ENCODE measurements at regions not wholly inside any gene's neighbourhood (a gene's known extent, or its start where the extent isn't known, plus 50 kb on each side); places are given as distances from the start of the nearest gene placed in this dataset.

DNA sequence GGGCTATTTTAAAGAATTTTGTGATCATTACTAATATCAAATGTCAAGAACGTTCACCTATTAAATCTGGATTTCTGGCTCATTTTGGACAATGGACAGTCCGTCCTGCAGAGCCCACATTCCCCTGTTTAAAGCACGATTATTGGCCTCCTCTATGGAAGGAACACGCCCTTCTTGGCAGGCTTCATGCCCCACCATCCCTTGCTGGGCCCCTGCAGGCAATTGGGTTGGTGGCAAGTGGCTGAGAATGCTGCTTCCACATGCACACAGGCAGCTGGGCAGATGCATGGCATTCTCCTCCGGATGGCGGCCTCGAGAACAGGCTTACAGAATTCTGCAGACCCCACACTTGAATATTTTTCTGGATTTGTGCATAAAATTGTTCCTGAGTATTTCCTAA lies 305.8 kb upstream of the MKI67 start:
- Histone ChIP-seq H3K79me1 (ENCODE audit: low read depth, low read length) (no peaks in the 10 kb centered on the region), H2BK5ac (ENCODE audit: low read length) (no peak overlapping the region), H3K27ac (replicated peaks; ENCODE audit: low read length) (no peak overlapping the region), H3K9me3 (replicated peaks in 1 of 2; ENCODE audit: control insufficient read depth in 2 of 2, insufficient read depth in 1 of 2, low read depth in 1 of 2, low read length in 2 of 2) (no peaks in the 10 kb centered on the region), H3K23ac (ENCODE audit: low read depth, low read length, poor library complexity) (no peak overlapping the region), H2BK15ac (ENCODE audit: low read length) (no peak overlapping the region), H3K14ac (ENCODE audit: low read length) (no peak overlapping the region), H4K8ac (ENCODE audit: low read depth, low read length) (no peak overlapping the region), H4K91ac (ENCODE audit: low read depth, low read length, poor library complexity) (no peak overlapping the region), H3K4me2 (ENCODE audit: insufficient read depth, low read length, poor library complexity, severe bottlenecking) (no peak overlapping the region), H3K18ac (ENCODE audit: low read length) (no peak overlapping the region), H3K36me3 (replicated peaks in 1 of 2; ENCODE audit: control insufficient read depth in 2 of 2, insufficient read depth in 2 of 2, low read length in 2 of 2) (no peaks in the 10 kb centered on the region), H3K9ac (ENCODE audit: low read depth, low read length, poor library complexity) (no peak overlapping the region), H2AK5ac (ENCODE audit: low read depth, low read length) (no peak overlapping the region), H3K4me3 (ENCODE audit: low read length in 2 of 2) (no peak overlapping the region), H3K4me1 (ENCODE audit: control insufficient read depth in 2 of 2, insufficient read depth in 1 of 2, low read depth in 1 of 2, low read length in 2 of 2) (peaks cover 0 to 10% of the 10 kb centered on the region in 2 donors), H2BK120ac (ENCODE audit: low read depth, low read length) (no peak overlapping the region), H3K27me3 (ENCODE audit: control insufficient read depth in 3 of 3, insufficient read depth in 3 of 3, low read depth in 1 of 3, low read length in 3 of 3) (no peaks in the 10 kb centered on the region), H2BK12ac (ENCODE audit: low read length) (no peak overlapping the region), H2AFZ (ENCODE audit: low read length) (no peak overlapping the region), H3K4ac (ENCODE audit: low read length) (no peak overlapping the region)
- DNase-seq (ENCODE audit: low spot score) = no peak
- no CpG with 5 or more reads among the region's 7 CpGs for WGBS, 2 donors (ENCODE audit: extremely low coverage in 2 of 2, insufficient read length in 2 of 2, insufficient replicate concordance in 1 of 2)

DNA sequence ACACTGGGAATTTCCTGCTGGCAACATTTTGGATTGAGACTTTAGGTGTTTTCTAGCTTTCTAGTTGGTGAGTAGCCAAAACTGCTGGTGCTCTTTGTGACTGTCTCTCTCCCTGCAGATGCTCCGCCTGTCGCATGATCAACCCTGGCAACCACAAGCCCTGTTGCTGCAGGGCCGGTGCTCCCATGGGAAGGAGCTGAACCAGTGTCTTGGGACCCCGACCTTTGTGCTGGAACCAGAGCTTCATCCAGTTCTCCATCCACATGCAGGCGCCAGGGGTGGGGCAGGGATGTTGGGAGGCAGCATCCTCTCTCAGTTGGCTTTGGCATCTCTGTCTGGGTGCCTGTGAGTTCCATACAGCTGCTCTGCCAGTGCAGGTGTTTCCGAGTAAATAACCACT lies 306.2 kb upstream of the MKI67 start:
- H2BK12ac ChIP-seq (ENCODE audit: low read length) = no peak overlapping the region
- H3K14ac ChIP-seq (ENCODE audit: low read length) = no peak overlapping the region
- WGBS, 2 donors (ENCODE audit: extremely low coverage in 2 of 2, insufficient read length in 2 of 2, insufficient replicate concordance in 1 of 2) = no CpG with 5 or more reads among the region's 6 CpGs

GRCh38 chr10:128435811-128436210 lies 309.6 kb upstream of the MKI67 start:
- H4K91ac ChIP-seq (ENCODE audit: low read depth, low read length, poor library complexity) = no peak overlapping the region
- H3K18ac ChIP-seq (ENCODE audit: low read length) = no peak overlapping the region
- H3K79me1 ChIP-seq (ENCODE audit: low read depth, low read length) = no peaks in the 10 kb centered on the region
- H3K14ac ChIP-seq (ENCODE audit: low read length) = no peak overlapping the region
- H2BK120ac ChIP-seq (ENCODE audit: low read depth, low read length) = no peak overlapping the region
- no CpG with 5 or more reads among the region's 6 CpGs for WGBS, 2 donors (ENCODE audit: extremely low coverage in 2 of 2, insufficient read length in 2 of 2, insufficient replicate concordance in 1 of 2)
- no peak overlapping the region for H3K4ac ChIP-seq (ENCODE audit: low read length)
- no peak overlapping the region for H4K8ac ChIP-seq (ENCODE audit: low read depth, low read length)
- no peak overlapping the region for H2AK5ac ChIP-seq (ENCODE audit: low read depth, low read length)
- H3K23ac ChIP-seq (ENCODE audit: low read depth, low read length, poor library complexity) = no peak overlapping the region
- H2AFZ ChIP-seq (ENCODE audit: low read length) = no peak overlapping the region
- peaks cover 0 to 9% of the 10 kb centered on the region in 2 donors for H3K4me1 ChIP-seq (ENCODE audit: control insufficient read depth in 2 of 2, insufficient read depth in 1 of 2, low read depth in 1 of 2, low read length in 2 of 2)
- no peak for DNase-seq (ENCODE audit: low spot score)
- H2BK15ac ChIP-seq (ENCODE audit: low read length) = no peak overlapping the region
- H3K27ac ChIP-seq (replicated peaks; ENCODE audit: low read length) = no peak overlapping the region
- H3K36me3 ChIP-seq (replicated peaks in 1 of 2; ENCODE audit: control insufficient read depth in 2 of 2, insufficient read depth in 2 of 2, low read length in 2 of 2) = no peaks in the 10 kb centered on the region
- H3K4me3 ChIP-seq (ENCODE audit: low read length in 2 of 2) = no peak overlapping the region
- no peaks in the 10 kb centered on the region for H3K27me3 ChIP-seq (ENCODE audit: control insufficient read depth in 3 of 3, insufficient read depth in 3 of 3, low read depth in 1 of 3, low read length in 3 of 3)
- H2BK5ac ChIP-seq (ENCODE audit: low read length) = no peak overlapping the region
- no peak overlapping the region for H2BK12ac ChIP-seq (ENCODE audit: low read length)
- no peak overlapping the region for H3K9ac ChIP-seq (ENCODE audit: low read depth, low read length, poor library complexity)
- no peaks in the 10 kb centered on the region for H3K9me3 ChIP-seq (replicated peaks in 1 of 2; ENCODE audit: control insufficient read depth in 2 of 2, insufficient read depth in 1 of 2, low read depth in 1 of 2, low read length in 2 of 2)
- H3K4me2 ChIP-seq (ENCODE audit: insufficient read depth, low read length, poor library complexity, severe bottlenecking) = no peak overlapping the region

More for the DNA sequence above, 306.2 kb upstream of the MKI67 start:
- H2AK5ac ChIP-seq (ENCODE audit: low read depth, low read length) = no peak overlapping the region
- H3K9ac ChIP-seq (ENCODE audit: low read depth, low read length, poor library complexity) = no peak overlapping the region
- no peak overlapping the region for H4K91ac ChIP-seq (ENCODE audit: low read depth, low read length, poor library complexity)
- H2BK5ac ChIP-seq (ENCODE audit: low read length) = no peak overlapping the region
- H3K27me3 ChIP-seq (ENCODE audit: control insufficient read depth in 3 of 3, insufficient read depth in 3 of 3, low read depth in 1 of 3, low read length in 3 of 3) = no peaks in the 10 kb centered on the region
- peak overlapping the region; percentile 29 for H3K18ac ChIP-seq (ENCODE audit: low read length)
- no peak for DNase-seq (ENCODE audit: low spot score)
- no peak overlapping the region for H3K4me2 ChIP-seq (ENCODE audit: insufficient read depth, low read length, poor library complexity, severe bottlenecking)
- H3K27ac ChIP-seq (replicated peaks; ENCODE audit: low read length) = no peak overlapping the region
- no peak overlapping the region for H3K4me3 ChIP-seq (ENCODE audit: low read length in 2 of 2)
- no peaks in the 10 kb centered on the region for H3K9me3 ChIP-seq (replicated peaks in 1 of 2; ENCODE audit: control insufficient read depth in 2 of 2, insufficient read depth in 1 of 2, low read depth in 1 of 2, low read length in 2 of 2)
- no peak overlapping the region for H4K8ac ChIP-seq (ENCODE audit: low read depth, low read length)
- no peak overlapping the region for H3K4ac ChIP-seq (ENCODE audit: low read length)
- H3K4me1 ChIP-seq (ENCODE audit: control insufficient read depth in 2 of 2, insufficient read depth in 1 of 2, low read depth in 1 of 2, low read length in 2 of 2) = peaks cover 0 to 10% of the 10 kb centered on the region in 2 donors
- no peak overlapping the region for H3K23ac ChIP-seq (ENCODE audit: low read depth, low read length, poor library complexity)
- no peaks in the 10 kb centered on the region for H3K79me1 ChIP-seq (ENCODE audit: low read depth, low read length)
- no peak overlapping the region for H2BK120ac ChIP-seq (ENCODE audit: low read depth, low read length)
- no peak overlapping the region for H2AFZ ChIP-seq (ENCODE audit: low read length)
- H2BK15ac ChIP-seq (ENCODE audit: low read length) = no peak overlapping the region
- H3K36me3 ChIP-seq (replicated peaks in 1 of 2; ENCODE audit: control insufficient read depth in 2 of 2, insufficient read depth in 2 of 2, low read length in 2 of 2) = no peaks in the 10 kb centered on the region

DNA sequence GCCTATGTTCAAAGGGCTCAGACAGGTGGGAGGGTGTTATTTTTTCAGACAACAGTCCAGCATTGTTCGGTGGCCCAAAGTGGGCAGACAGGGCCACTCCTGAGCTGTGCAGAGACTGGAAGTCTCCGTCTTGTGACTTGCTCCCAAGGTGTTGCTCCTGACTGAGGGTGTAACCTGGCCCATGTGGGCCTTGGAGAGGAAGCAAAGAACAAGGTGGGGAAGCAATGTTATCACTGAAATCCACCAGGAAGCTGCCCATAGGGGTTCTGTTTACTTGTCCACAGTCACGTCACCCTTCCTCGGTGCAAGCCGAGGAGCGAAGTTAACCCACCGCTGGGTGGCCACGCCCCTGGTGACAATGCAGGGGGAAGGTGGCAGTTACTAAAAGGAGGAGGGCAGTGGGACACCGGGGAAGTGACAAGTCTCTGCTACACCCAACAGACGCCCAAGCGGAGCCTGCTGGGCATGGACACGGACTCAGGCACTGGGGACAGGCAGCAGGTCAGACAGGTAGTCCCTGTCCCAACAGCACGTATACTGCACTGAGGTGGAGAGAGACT lies 311.6 kb upstream of the MKI67 start:
- no peaks in the 10 kb centered on the region for H3K27me3 ChIP-seq (ENCODE audit: control insufficient read depth in 3 of 3, insufficient read depth in 3 of 3, low read depth in 1 of 3, low read length in 3 of 3)
- no peak overlapping the region for H3K9ac ChIP-seq (ENCODE audit: low read depth, low read length, poor library complexity)
- H4K8ac ChIP-seq (ENCODE audit: low read depth, low read length) = no peak overlapping the region
- H3K23ac ChIP-seq (ENCODE audit: low read depth, low read length, poor library complexity) = no peak overlapping the region
- DNase-seq (ENCODE audit: low spot score) = no peak
- H2BK5ac ChIP-seq (ENCODE audit: low read length) = no peak overlapping the region
- H3K79me1 ChIP-seq (ENCODE audit: low read depth, low read length) = no peaks in the 10 kb centered on the region
- H3K4ac ChIP-seq (ENCODE audit: low read length) = no peak overlapping the region
- no CpG with 5 or more reads among the region's 13 CpGs for WGBS, 2 donors (ENCODE audit: extremely low coverage in 2 of 2, insufficient read length in 2 of 2, insufficient replicate concordance in 1 of 2)
- no peak overlapping the region for H2BK120ac ChIP-seq (ENCODE audit: low read depth, low read length)
- peaks cover 0 to 9% of the 10 kb centered on the region in 2 donors for H3K4me1 ChIP-seq (ENCODE audit: control insufficient read depth in 2 of 2, insufficient read depth in 1 of 2, low read depth in 1 of 2, low read length in 2 of 2)
- H4K91ac ChIP-seq (ENCODE audit: low read depth, low read length, poor library complexity) = no peak overlapping the region
- H2BK12ac ChIP-seq (ENCODE audit: low read length) = no peak overlapping the region
- no peak overlapping the region for H2AFZ ChIP-seq (ENCODE audit: low read length)
- no peak overlapping the region for H2BK15ac ChIP-seq (ENCODE audit: low read length)
- no peak overlapping the region for H3K27ac ChIP-seq (replicated peaks; ENCODE audit: low read length)
- no peak overlapping the region for H3K14ac ChIP-seq (ENCODE audit: low read length)
- H3K36me3 ChIP-seq (replicated peaks in 1 of 2; ENCODE audit: control insufficient read depth in 2 of 2, insufficient read depth in 2 of 2, low read length in 2 of 2) = no peaks in the 10 kb centered on the region
- H3K4me3 ChIP-seq (ENCODE audit: low read length in 2 of 2) = no peak overlapping the region
- no peaks in the 10 kb centered on the region for H3K9me3 ChIP-seq (replicated peaks in 1 of 2; ENCODE audit: control insufficient read depth in 2 of 2, insufficient read depth in 1 of 2, low read depth in 1 of 2, low read length in 2 of 2)
- no peak overlapping the region for H2AK5ac ChIP-seq (ENCODE audit: low read depth, low read length)
- H3K4me2 ChIP-seq (ENCODE audit: insufficient read depth, low read length, poor library complexity, severe bottlenecking) = no peak overlapping the region
- H3K18ac ChIP-seq (ENCODE audit: low read length) = peak overlapping the region; percentile 30

Data from neuronal stem cell (in vitro differentiated cells).